Fibroblast of lung (primary cell): ENCODE measurements at regions not wholly inside any gene's neighbourhood (a gene's known extent, or its start where the extent isn't known, plus 50 kb on each side); places are given as distances from the start of the nearest gene placed in this dataset.

ENCODE experiments used
- DNase-seq, 2 donors: peaks; one replicate each; pipeline versions ENCODE4 v3.0.0 to v3.0.0-alpha.2; 2010; ENCODE audit warnings: low read depth in 2 of 2
- H2AFZ ChIP-seq: 2 replicates; pipeline ENCODE4 v1.5.1; 2012; ENCODE audit warnings: low read length, control low read depth, inconsistent platforms
- H3K27ac ChIP-seq: 2 replicates; pipeline ENCODE4 v1.5.1; 2011; ENCODE audit warnings: low read length, control low read depth; ENCODE audit not compliant: insufficient read depth
- H3K27me3 ChIP-seq: 2 replicates; pipeline ENCODE4 v1.5.1; 2011; ENCODE audit warnings: mild to moderate bottlenecking, low read length; ENCODE audit not compliant: control insufficient read depth, insufficient read depth
- H3K36me3 ChIP-seq: 2 replicates; pipeline ENCODE4 v1.5.1; 2011; ENCODE audit warnings: low read length; ENCODE audit not compliant: control insufficient read depth, insufficient read depth
- H3K4me1 ChIP-seq: 2 replicates; pipeline ENCODE4 v1.5.1; 2011; ENCODE audit warnings: low read length; ENCODE audit not compliant: control insufficient read depth, insufficient read depth; ENCODE audit errors: extremely low read depth
- H3K4me2 ChIP-seq: 2 replicates; pipeline ENCODE4 v1.5.1; 2011; ENCODE audit warnings: low read length, control low read depth; ENCODE audit not compliant: insufficient read depth; ENCODE audit errors: extremely low read depth
- H3K4me3 ChIP-seq, 4 experiments: fragments of 200-600 bp in 1 of 4; sonication (generic) in 1 of 4; replicated peaks in 1 of 4; 2 replicates each; pipeline ENCODE4 v1.5.1; 2011 to 2016; ENCODE audit warnings: low read length in 4 of 4, low read depth in 3 of 4, mild to moderate bottlenecking in 3 of 4, control low read depth in 2 of 4, inconsistent platforms in 1 of 4, mixed read lengths in 1 of 4; ENCODE audit not compliant: insufficient read depth in 1 of 4; ENCODE audit errors: control extremely low read depth in 1 of 4
- H3K79me2 ChIP-seq: 2 replicates; pipeline ENCODE4 v1.5.1; 2012; ENCODE audit warnings: mild to moderate bottlenecking, low read length, inconsistent platforms; ENCODE audit not compliant: control insufficient read depth, insufficient read depth
- H3K9ac ChIP-seq: 2 replicates; pipeline ENCODE4 v1.5.1; 2011; ENCODE audit warnings: mild to moderate bottlenecking, low read length, control low read depth; ENCODE audit not compliant: insufficient read depth
- H3K9me3 ChIP-seq: 2 replicates; pipeline ENCODE4 v1.5.1; 2012; ENCODE audit warnings: low read depth, low read length; ENCODE audit not compliant: control insufficient read depth, insufficient read depth
- H4K20me1 ChIP-seq: 2 replicates; pipeline ENCODE4 v1.5.1; 2011; ENCODE audit warnings: low read length; ENCODE audit not compliant: control insufficient read depth, insufficient read depth; ENCODE audit errors: extremely low read depth
- CTCF ChIP-seq, 2 donors: IDR thresholded peaks in 1 of 2; conservative IDR thresholded peaks in 1 of 2; 1 replicate in 1 of 2; 2 replicates in 1 of 2; pipeline ENCODE4 v1.5.1; 2011 to 2012; ENCODE audit warnings: low read length in 2 of 2, control low read depth in 1 of 2, inconsistent platforms in 1 of 2, low read depth in 1 of 2, mild to moderate bottlenecking in 1 of 2
- EZH2 ChIP-seq: IDR thresholded peaks from 2 replicates; pipeline ENCODE4 v1.5.1; 2012; ENCODE audit warnings: low read length, control low read depth, mild to moderate bottlenecking; ENCODE audit errors: missing control alignments

- Histone ChIP-seq H3K9ac (no peak overlapping the region), H4K20me1 (no peaks in the 10 kb centered on the region), H3K36me3 (no peaks in the 10 kb centered on the region), H3K79me2 (no peaks in the 10 kb centered on the region), H3K4me1 (peaks cover 3% of the 10 kb centered on the region), H3K4me3 (no peak overlapping the region), H2AFZ (peak overlapping the region; percentile 12), H3K27ac (no peak overlapping the region), H3K4me2 (no peak overlapping the region), H3K9me3 (no peaks in the 10 kb centered on the region), H3K27me3 (no peaks in the 10 kb centered on the region)
- TF ChIP-seq CTCF (conservative IDR thresholded peaks at IDR 0.05 in 1 of 2, IDR thresholded peaks at IDR 0.05 in 1 of 2; ENCODE audit: low read depth in 1 of 2, low read length in 2 of 2) = no peak
- no peak for TF ChIP-seq EZH2
- peak; percentile 62 to 98 for DNase-seq
Measured at GRCh38 chr2:188199716-188200128, 92.0 kb upstream of the GULP1 start.

- Histone ChIP-seq H3K36me3 (no peaks in the 10 kb centered on the region), H3K4me2 (no peak overlapping the region), H3K79me2 (no peaks in the 10 kb centered on the region), H3K27ac (no peak overlapping the region), H3K27me3 (no peaks in the 10 kb centered on the region), H3K4me1 (peaks cover under 1% of the 10 kb centered on the region), H4K20me1 (no peaks in the 10 kb centered on the region), H3K4me3 (no peak overlapping the region), H2AFZ (no peak overlapping the region), H3K9me3 (no peaks in the 10 kb centered on the region), H3K9ac (no peak overlapping the region)
- no peak for TF ChIP-seq CTCF (conservative IDR thresholded peaks at IDR 0.05 in 1 of 2, IDR thresholded peaks at IDR 0.05 in 1 of 2; ENCODE audit: low read depth in 1 of 2, low read length in 2 of 2)
- TF ChIP-seq EZH2 = no peak
- no peak for DNase-seq
Measured at GRCh38 chr2:188201639-188202038, 90.0 kb upstream of the GULP1 start.

- no peak overlapping the region for H2AFZ ChIP-seq
- no peak for DNase-seq
- no peaks in the 10 kb centered on the region for H3K79me2 ChIP-seq
Measured at GRCh38 chr2:188202777-188203176, 88.9 kb upstream of the GULP1 start.

More at GRCh38 chr2:188202777-188203176, 88.9 kb upstream of the GULP1 start:
- Histone ChIP-seq H3K9ac (no peak overlapping the region), H4K20me1 (no peaks in the 10 kb centered on the region), H3K27ac (no peak overlapping the region), H3K4me2 (no peak overlapping the region), H3K4me1 (no peaks in the 10 kb centered on the region), H3K27me3 (no peaks in the 10 kb centered on the region), H3K9me3 (no peaks in the 10 kb centered on the region), H3K4me3 (no peak overlapping the region), H3K36me3 (no peaks in the 10 kb centered on the region)
- TF ChIP-seq EZH2 (no peak), CTCF (conservative IDR thresholded peaks at IDR 0.05 in 1 of 2, IDR thresholded peaks at IDR 0.05 in 1 of 2; ENCODE audit: low read depth in 1 of 2, low read length in 2 of 2) (no peak)
